ENCODE measurements at regions not wholly inside any gene's neighbourhood (a gene's known extent, or its start where the extent isn't known, plus 50 kb on each side); places are given as distances from the start of the nearest gene placed in this dataset.

GRCh38 chr2:64819774-64820688 is 166.3 kb upstream of the SERTAD2 start:
- ATAC-seq (peak; percentile 89), DNase-seq (peak; percentile 70)
- Histone ChIP-seq H3K27ac (ENCODE audit: low read length) (peak overlapping the region; percentile 80), H3K4me3 (ENCODE audit: low read length) (peak overlapping the region; percentile 19), H3K9me2 (replicated peaks; ENCODE audit: low read length) (no peaks in the 10 kb centered on the region), H3K9ac (ENCODE audit: low read length) (peak overlapping the region; percentile 24; the same call in 1 of the 2 replicates), H3K36me3 (ENCODE audit: low read depth, low read length) (no peaks in the 10 kb centered on the region), H2AFZ (ENCODE audit: low read length) (peak overlapping the region; percentile 60), H3K4me1 (ENCODE audit: insufficient read depth, low read length) (peaks cover 38% of the 10 kb centered on the region), H3K79me2 (ENCODE audit: low read length) (no peaks in the 10 kb centered on the region), H3K9me3 (ENCODE audit: low read length) (no peaks in the 10 kb centered on the region), H3F3A (ENCODE audit: low read length, unreplicated experiment) (no peaks in the 10 kb centered on the region), H4K20me1 (ENCODE audit: low read length) (no peaks in the 10 kb centered on the region), H3K4me2 (ENCODE audit: low read length) (peak overlapping the region; percentile 67), H3K27me3 (ENCODE audit: low read length) (no peaks in the 10 kb centered on the region)
- POLR2A ChIA-PET (ENCODE audit: unreplicated experiment): no interaction called here
- TF ChIP-seq EZH2 (IDR thresholded peaks at IDR 0.05; ENCODE audit: low read length, unreplicated experiment): no peak
- no peak for TF ChIP-seq CTCF (conservative IDR thresholded peaks at IDR 0.05; ENCODE audit: low read depth, low read length)
- TF ChIP-seq EZH2phosphoT487 (IDR thresholded peaks at IDR 0.05; ENCODE audit: borderline replicate concordance, low read length): no peak
- intact Hi-C loops (cut with micrococcal nuclease): no loop called here
- CTCF ChIA-PET: no interaction called here
- no TSS peak for BruUV-seq (replicated peaks)

GRCh38 chr2:64820901-64821300 is 167.2 kb upstream of the SERTAD2 start:
- H3K27me3 ChIP-seq (ENCODE audit: low read length): no peaks in the 10 kb centered on the region
- intact Hi-C loops (cut with micrococcal nuclease): no loop called here
- no TSS peak for BruUV-seq (replicated peaks)
- ChIA-PET CTCF (interaction anchor here (0.6 kb wide), 1 partner anchor 235 kb away, joined by 3 read pairs; no protein-coding TSS in a partner anchor), POLR2A (ENCODE audit: unreplicated experiment) (no interaction called here)
- H3K27ac ChIP-seq (ENCODE audit: low read length): peak overlapping the region; percentile 80; the same call in 1 of the 2 replicates
- no peak overlapping the region for H3K4me3 ChIP-seq (ENCODE audit: low read length)
- H3K9me3 ChIP-seq (ENCODE audit: low read length): no peaks in the 10 kb centered on the region
- H3F3A ChIP-seq (ENCODE audit: low read length, unreplicated experiment): no peaks in the 10 kb centered on the region
- DNase-seq (no peak), ATAC-seq (no peak)
- TF ChIP-seq EZH2phosphoT487 (IDR thresholded peaks at IDR 0.05; ENCODE audit: borderline replicate concordance, low read length): no peak
- TF ChIP-seq CTCF (conservative IDR thresholded peaks at IDR 0.05; ENCODE audit: low read depth, low read length): no peak
- no peak for TF ChIP-seq EZH2 (IDR thresholded peaks at IDR 0.05; ENCODE audit: low read length, unreplicated experiment)
- H4K20me1 ChIP-seq (ENCODE audit: low read length): no peaks in the 10 kb centered on the region
- no peaks in the 10 kb centered on the region for H3K79me2 ChIP-seq (ENCODE audit: low read length)
- no peaks in the 10 kb centered on the region for H3K36me3 ChIP-seq (ENCODE audit: low read depth, low read length)
- H3K9me2 ChIP-seq (replicated peaks; ENCODE audit: low read length): no peaks in the 10 kb centered on the region
- H2AFZ ChIP-seq (ENCODE audit: low read length): no peak overlapping the region
- H3K9ac ChIP-seq (ENCODE audit: low read length): 0 out of 2 replicates have a peak overlapping the region, but pooled peaks have one; percentile 21
- no peak overlapping the region for H3K4me2 ChIP-seq (ENCODE audit: low read length)
- H3K4me1 ChIP-seq (ENCODE audit: insufficient read depth, low read length): peaks cover 45% of the 10 kb centered on the region

- Histone ChIP-seq H4K20me1 (ENCODE audit: low read length) (no peaks in the 10 kb centered on the region), H3K27ac (ENCODE audit: low read length) (no peak overlapping the region), H3K4me3 (ENCODE audit: low read length) (no peak overlapping the region), H2AFZ (ENCODE audit: low read length) (no peak overlapping the region), H3K4me1 (ENCODE audit: insufficient read depth, low read length) (peaks cover 48% of the 10 kb centered on the region), H3K79me2 (ENCODE audit: low read length) (no peaks in the 10 kb centered on the region), H3K9me2 (replicated peaks; ENCODE audit: low read length) (no peaks in the 10 kb centered on the region), H3K27me3 (ENCODE audit: low read length) (no peaks in the 10 kb centered on the region), H3K9ac (ENCODE audit: low read length) (no peak overlapping the region), H3K9me3 (ENCODE audit: low read length) (no peaks in the 10 kb centered on the region), H3F3A (ENCODE audit: low read length, unreplicated experiment) (peaks cover 3% of the 10 kb centered on the region), H3K4me2 (ENCODE audit: low read length) (no peak overlapping the region), H3K36me3 (ENCODE audit: low read depth, low read length) (no peaks in the 10 kb centered on the region)
- ChIA-PET POLR2A (ENCODE audit: unreplicated experiment) (no interaction called here), CTCF (no interaction called here)
- intact Hi-C loops (cut with micrococcal nuclease): no loop called here
- TF ChIP-seq CTCF (conservative IDR thresholded peaks at IDR 0.05; ENCODE audit: low read depth, low read length) (no peak), EZH2 (IDR thresholded peaks at IDR 0.05; ENCODE audit: low read length, unreplicated experiment) (no peak)
- BruUV-seq (replicated peaks): no TSS peak
- ATAC-seq: no peak
- DNase-seq: peak; percentile 31
Measured at GRCh38 chr2:64823794-64824193, 165.4 kb upstream of the SLC1A4 start.

All from PC-3 (cell line).